PFSK-1 (cell line): ENCODE measurements at regions not wholly inside any gene's neighbourhood (a gene's known extent, or its start where the extent isn't known, plus 50 kb on each side); places are given as distances from the start of the nearest gene placed in this dataset.

Source experiments
- FOXP2 ChIP-seq: optimal IDR thresholded peaks from 2 replicates; pipeline ENCODE3; 2011; ENCODE audit warnings: borderline replicate concordance, control low read depth, inconsistent platforms; ENCODE audit not compliant: insufficient read depth; ENCODE audit errors: extremely low read length, extremely low read depth
- POLR2AphosphoS5 ChIP-seq: IDR thresholded peaks from 2 replicates; pipeline ENCODE4 v1.6.1; 2012; ENCODE audit warnings: low read depth, mild to moderate bottlenecking, control low read depth, low read length, moderate library complexity
- REST ChIP-seq, 2 experiments: IDR thresholded peaks; 2 replicates each; pipeline versions ENCODE4 v1.6.1 to v1.8.0; 2011 to 2012; ENCODE audit warnings: low read depth in 2 of 2, low read length in 2 of 2, control low read depth in 1 of 2, inconsistent platforms in 1 of 2, mild to moderate bottlenecking in 1 of 2, moderate library complexity in 1 of 2; ENCODE audit not compliant: insufficient read depth in 1 of 2
- SIN3A ChIP-seq: IDR thresholded peaks from 2 replicates; pipeline ENCODE4 v1.6.1; 2012; ENCODE audit warnings: mild to moderate bottlenecking, low read length, moderate library complexity, borderline replicate concordance; ENCODE audit not compliant: insufficient read depth
- TAF1 ChIP-seq: IDR thresholded peaks from 2 replicates; pipeline ENCODE4 v1.6.1; 2012; ENCODE audit warnings: low read length, control low read depth, borderline replicate concordance; ENCODE audit not compliant: insufficient read depth

GRCh38 chr12:77354766-77355362 is 289.5 kb upstream of the E2F7 start:
- no peak for TF ChIP-seq POLR2AphosphoS5
- no peak for TF ChIP-seq TAF1
- TF ChIP-seq REST (IDR thresholded peaks at IDR 0.05; ENCODE audit: insufficient read depth in 1 of 2, low read depth in 2 of 2, low read length in 2 of 2), result no peak
- TF ChIP-seq SIN3A, result no peak
- TF ChIP-seq FOXP2, result no peak
